Sigmoid colon (tissue), 4 donors: ENCODE measurements at regions not wholly inside any gene's neighbourhood (a gene's known extent, or its start where the extent isn't known, plus 50 kb on each side); places are given as distances from the start of the nearest gene placed in this dataset.

ENCODE experiments used
- EP300 ChIP-seq, 4 donors: sonication (generic); formaldehyde crosslinking; IDR thresholded peaks; one replicate each; pipeline ENCODE4 v1.6.1; 2017; ENCODE audit warnings: antibody characterized with exemption in 4 of 4
- POLR2AphosphoS5 ChIP-seq, 4 donors: sonication (generic); formaldehyde crosslinking; IDR thresholded peaks; one replicate each; pipeline ENCODE4 v1.6.1; 2017; ENCODE audit warnings: antibody characterized with exemption in 4 of 4

- no peak for TF ChIP-seq EP300 (IDR thresholded peaks at IDR 0.05)
- no peak for TF ChIP-seq POLR2AphosphoS5 (IDR thresholded peaks at IDR 0.05)
Observed at GRCh38 chr15:97881346-97881965, 79.0 kb upstream of the ARRDC4 start.
